ENCODE measurements at regions not wholly inside any gene's neighbourhood (a gene's known extent, or its start where the extent isn't known, plus 50 kb on each side); places are given as distances from the start of the nearest gene placed in this dataset.

- no peaks in the 10 kb centered on the region for H3K4me1 ChIP-seq (ENCODE audit: control insufficient read depth in 1 of 2, insufficient read depth in 2 of 2, low read length in 2 of 2)
- H3K27ac ChIP-seq (ENCODE audit: low read depth, low read length), result no peak overlapping the region
- no peaks in the 10 kb centered on the region for H3K36me3 ChIP-seq (ENCODE audit: control insufficient read depth in 1 of 2, insufficient read depth in 2 of 2, low read length in 2 of 2)
- no peak overlapping the region for H3K9ac ChIP-seq (ENCODE audit: low read depth in 1 of 2, low read length in 2 of 2)
- no peaks in the 10 kb centered on the region for H3K9me3 ChIP-seq (ENCODE audit: control insufficient read depth in 1 of 2, low read length in 2 of 2)
- peaks cover 0 to 2% of the 10 kb centered on the region in 2 donors for H3K27me3 ChIP-seq (ENCODE audit: control insufficient read depth in 1 of 2, insufficient read depth in 2 of 2, low read length in 2 of 2)
- no peak overlapping the region for H3K4me3 ChIP-seq (ENCODE audit: low read depth in 1 of 2, low read length in 2 of 2)
Measured at GRCh38 chr19:30788105-30788765, 416.1 kb downstream of the ZNF536 start.

DNA sequence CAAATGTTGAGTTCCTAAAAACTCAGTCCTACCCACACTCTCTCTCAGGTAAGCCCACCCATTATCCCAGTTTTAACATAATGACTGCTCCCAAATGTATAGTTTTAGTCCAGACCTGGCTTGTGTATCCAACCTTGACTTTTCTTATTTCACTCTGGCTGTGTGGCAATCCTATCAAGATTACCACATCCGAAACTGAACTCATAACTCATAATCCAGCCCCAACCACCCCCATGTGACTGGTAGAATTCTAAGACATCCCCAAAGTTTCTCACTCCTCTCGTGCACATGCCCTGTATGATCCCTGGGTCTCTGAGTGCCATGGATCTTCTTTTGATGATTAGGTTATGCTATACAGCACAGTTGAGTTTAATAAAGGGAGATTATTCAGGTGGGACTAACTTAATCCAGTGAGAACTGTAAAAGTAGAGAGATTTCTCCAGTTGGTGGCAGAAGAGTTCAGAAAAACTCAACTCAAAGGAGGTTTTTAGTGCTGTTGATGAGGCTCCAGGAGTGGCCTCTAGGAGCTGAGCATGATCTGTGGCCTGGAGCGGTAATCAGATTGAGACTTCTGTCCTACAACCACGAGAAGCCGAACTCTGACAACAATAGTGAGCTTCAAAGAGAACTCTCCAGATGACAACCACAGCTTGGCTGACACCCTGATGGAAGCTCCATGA is 413.4 kb downstream of the ZNF536 start:
- Histone ChIP-seq H3K4me3 (ENCODE audit: low read depth in 1 of 2, low read length in 2 of 2) (no peak overlapping the region), H3K27me3 (ENCODE audit: control insufficient read depth in 1 of 2, insufficient read depth in 2 of 2, low read length in 2 of 2) (no peaks in the 10 kb centered on the region), H3K27ac (ENCODE audit: low read depth, low read length) (no peak overlapping the region), H3K4me1 (ENCODE audit: control insufficient read depth in 1 of 2, insufficient read depth in 2 of 2, low read length in 2 of 2) (no peaks in the 10 kb centered on the region), H3K9ac (ENCODE audit: low read depth in 1 of 2, low read length in 2 of 2) (no peak overlapping the region), H3K9me3 (ENCODE audit: control insufficient read depth in 1 of 2, low read length in 2 of 2) (no peaks in the 10 kb centered on the region), H3K36me3 (ENCODE audit: control insufficient read depth in 1 of 2, insufficient read depth in 2 of 2, low read length in 2 of 2) (no peaks in the 10 kb centered on the region)

- Histone ChIP-seq H3K36me3 (ENCODE audit: control insufficient read depth in 1 of 2, insufficient read depth in 2 of 2, low read length in 2 of 2) (no peaks in the 10 kb centered on the region), H3K4me1 (ENCODE audit: control insufficient read depth in 1 of 2, insufficient read depth in 2 of 2, low read length in 2 of 2) (no peaks in the 10 kb centered on the region), H3K4me3 (ENCODE audit: low read depth in 1 of 2, low read length in 2 of 2) (no peak overlapping the region), H3K9ac (ENCODE audit: low read depth in 1 of 2, low read length in 2 of 2) (no peak overlapping the region), H3K9me3 (ENCODE audit: control insufficient read depth in 1 of 2, low read length in 2 of 2) (no peaks in the 10 kb centered on the region), H3K27me3 (ENCODE audit: control insufficient read depth in 1 of 2, insufficient read depth in 2 of 2, low read length in 2 of 2) (no peaks in the 10 kb centered on the region), H3K27ac (ENCODE audit: low read depth, low read length) (no peak overlapping the region)
Measured at GRCh38 chr19:30784850-30785457, 412.8 kb downstream of the ZNF536 start.

DNA sequence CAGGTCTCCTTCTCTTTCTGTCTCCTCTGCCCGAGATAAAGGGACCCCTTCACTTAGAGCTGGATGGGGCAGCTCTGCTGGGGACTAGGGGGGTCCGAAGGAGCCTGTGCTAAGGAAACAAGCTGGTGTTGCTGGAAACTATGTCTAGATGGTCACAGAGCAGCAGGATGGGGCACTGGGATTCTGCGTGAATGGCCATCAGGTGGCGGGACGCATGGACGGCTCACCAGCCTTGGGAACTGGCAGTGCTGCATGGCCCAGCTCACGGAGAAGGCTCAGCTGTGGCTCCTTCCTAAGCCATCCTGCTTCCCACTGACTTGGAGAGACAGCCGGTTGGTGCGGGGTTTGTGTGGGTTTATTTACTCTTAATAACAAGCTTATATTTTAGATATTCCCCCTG is 411.8 kb downstream of the ZNF536 start:
- Histone ChIP-seq H3K4me3 (ENCODE audit: low read depth in 1 of 2, low read length in 2 of 2) (no peak overlapping the region), H3K9me3 (ENCODE audit: control insufficient read depth in 1 of 2, low read length in 2 of 2) (no peaks in the 10 kb centered on the region), H3K9ac (ENCODE audit: low read depth in 1 of 2, low read length in 2 of 2) (no peak overlapping the region), H3K27ac (ENCODE audit: low read depth, low read length) (no peak overlapping the region), H3K36me3 (ENCODE audit: control insufficient read depth in 1 of 2, insufficient read depth in 2 of 2, low read length in 2 of 2) (no peaks in the 10 kb centered on the region), H3K27me3 (ENCODE audit: control insufficient read depth in 1 of 2, insufficient read depth in 2 of 2, low read length in 2 of 2) (no peaks in the 10 kb centered on the region), H3K4me1 (ENCODE audit: control insufficient read depth in 1 of 2, insufficient read depth in 2 of 2, low read length in 2 of 2) (no peaks in the 10 kb centered on the region)

GRCh38 chr19:30783212-30783611 is 411.0 kb downstream of the ZNF536 start:
- Histone ChIP-seq H3K36me3 (ENCODE audit: control insufficient read depth in 1 of 2, insufficient read depth in 2 of 2, low read length in 2 of 2) (no peaks in the 10 kb centered on the region), H3K27me3 (ENCODE audit: control insufficient read depth in 1 of 2, insufficient read depth in 2 of 2, low read length in 2 of 2) (no peaks in the 10 kb centered on the region), H3K27ac (ENCODE audit: low read depth, low read length) (no peak overlapping the region), H3K4me3 (ENCODE audit: low read depth in 1 of 2, low read length in 2 of 2) (no peak overlapping the region), H3K4me1 (ENCODE audit: control insufficient read depth in 1 of 2, insufficient read depth in 2 of 2, low read length in 2 of 2) (no peaks in the 10 kb centered on the region), H3K9ac (ENCODE audit: low read depth in 1 of 2, low read length in 2 of 2) (no peak overlapping the region), H3K9me3 (ENCODE audit: control insufficient read depth in 1 of 2, low read length in 2 of 2) (no peaks in the 10 kb centered on the region)

DNA sequence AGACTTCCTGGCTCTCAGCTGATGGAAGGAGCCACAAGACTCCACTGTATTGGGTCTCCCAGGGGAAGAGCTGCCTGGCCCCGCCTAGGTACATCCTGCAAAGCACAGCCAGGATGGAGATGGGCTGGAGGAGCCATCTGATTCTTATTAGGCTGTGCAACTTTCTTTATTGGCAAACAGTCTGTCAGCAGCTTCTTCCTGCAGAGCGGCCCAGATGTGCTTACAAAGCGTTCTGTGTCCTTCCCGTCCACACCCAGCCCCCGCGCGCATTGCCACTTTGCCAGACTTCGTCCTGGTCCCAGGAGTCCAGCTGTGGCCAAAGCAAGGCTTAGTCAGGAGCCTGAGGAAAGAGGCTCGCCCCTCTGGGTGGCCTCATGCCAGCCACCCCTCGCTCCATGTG is 409.3 kb downstream of the ZNF536 start:
- no peaks in the 10 kb centered on the region for H3K9me3 ChIP-seq (ENCODE audit: control insufficient read depth in 1 of 2, low read length in 2 of 2)

DNA sequence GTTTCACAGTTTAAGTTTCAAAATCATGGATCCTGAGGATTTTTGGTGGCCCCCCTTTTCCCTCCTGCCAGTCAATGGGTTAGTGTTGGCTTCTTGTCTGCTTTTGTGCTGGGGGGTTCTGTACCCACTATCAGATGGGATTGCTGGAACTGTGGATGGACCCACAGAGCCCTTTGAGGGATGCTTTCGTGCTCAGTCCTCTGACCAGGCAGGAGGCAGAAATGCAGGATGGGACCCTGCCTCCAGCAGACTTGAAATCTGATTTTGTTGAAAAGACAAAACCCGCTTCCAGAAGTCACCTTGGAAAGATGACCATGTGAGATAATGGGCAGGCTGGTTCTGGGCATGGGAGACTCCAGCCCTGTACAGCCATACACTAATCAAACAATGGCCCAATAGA is 408.9 kb downstream of the ZNF536 start:
- H3K9me3 ChIP-seq (ENCODE audit: control insufficient read depth in 1 of 2, low read length in 2 of 2), result no peaks in the 10 kb centered on the region
- no peak overlapping the region for H3K9ac ChIP-seq (ENCODE audit: low read depth in 1 of 2, low read length in 2 of 2)
- no peaks in the 10 kb centered on the region for H3K4me1 ChIP-seq (ENCODE audit: control insufficient read depth in 1 of 2, insufficient read depth in 2 of 2, low read length in 2 of 2)
- H3K4me3 ChIP-seq (ENCODE audit: low read depth in 1 of 2, low read length in 2 of 2), result no peak overlapping the region
- H3K36me3 ChIP-seq (ENCODE audit: control insufficient read depth in 1 of 2, insufficient read depth in 2 of 2, low read length in 2 of 2), result no peaks in the 10 kb centered on the region
- H3K27me3 ChIP-seq (ENCODE audit: control insufficient read depth in 1 of 2, insufficient read depth in 2 of 2, low read length in 2 of 2), result no peaks in the 10 kb centered on the region
- no peak overlapping the region for H3K27ac ChIP-seq (ENCODE audit: low read depth, low read length)

More for the DNA sequence above, 409.3 kb downstream of the ZNF536 start:
- H3K27me3 ChIP-seq (ENCODE audit: control insufficient read depth in 1 of 2, insufficient read depth in 2 of 2, low read length in 2 of 2), result no peaks in the 10 kb centered on the region
- no peak overlapping the region for H3K27ac ChIP-seq (ENCODE audit: low read depth, low read length)
- H3K9ac ChIP-seq (ENCODE audit: low read depth in 1 of 2, low read length in 2 of 2), result no peak overlapping the region
- no peaks in the 10 kb centered on the region for H3K36me3 ChIP-seq (ENCODE audit: control insufficient read depth in 1 of 2, insufficient read depth in 2 of 2, low read length in 2 of 2)
- no peaks in the 10 kb centered on the region for H3K4me1 ChIP-seq (ENCODE audit: control insufficient read depth in 1 of 2, insufficient read depth in 2 of 2, low read length in 2 of 2)
- no peak overlapping the region for H3K4me3 ChIP-seq (ENCODE audit: low read depth in 1 of 2, low read length in 2 of 2)

- Histone ChIP-seq H3K9me3 (ENCODE audit: control insufficient read depth in 1 of 2, low read length in 2 of 2) (no peaks in the 10 kb centered on the region), H3K4me3 (ENCODE audit: low read depth in 1 of 2, low read length in 2 of 2) (no peak overlapping the region), H3K27ac (ENCODE audit: low read depth, low read length) (no peak overlapping the region), H3K9ac (ENCODE audit: low read depth in 1 of 2, low read length in 2 of 2) (no peak overlapping the region), H3K27me3 (ENCODE audit: control insufficient read depth in 1 of 2, insufficient read depth in 2 of 2, low read length in 2 of 2) (no peaks in the 10 kb centered on the region), H3K4me1 (ENCODE audit: control insufficient read depth in 1 of 2, insufficient read depth in 2 of 2, low read length in 2 of 2) (no peaks in the 10 kb centered on the region), H3K36me3 (ENCODE audit: control insufficient read depth in 1 of 2, insufficient read depth in 2 of 2, low read length in 2 of 2) (no peaks in the 10 kb centered on the region)
Measured at GRCh38 chr19:30780456-30780855, 408.3 kb downstream of the ZNF536 start.

GRCh38 chr19:30780032-30780431 is 407.8 kb downstream of the ZNF536 start:
- no peaks in the 10 kb centered on the region for H3K4me1 ChIP-seq (ENCODE audit: control insufficient read depth in 1 of 2, insufficient read depth in 2 of 2, low read length in 2 of 2)
- no peaks in the 10 kb centered on the region for H3K27me3 ChIP-seq (ENCODE audit: control insufficient read depth in 1 of 2, insufficient read depth in 2 of 2, low read length in 2 of 2)
- H3K36me3 ChIP-seq (ENCODE audit: control insufficient read depth in 1 of 2, insufficient read depth in 2 of 2, low read length in 2 of 2), result no peaks in the 10 kb centered on the region
- no peak overlapping the region for H3K27ac ChIP-seq (ENCODE audit: low read depth, low read length)
- no peak overlapping the region for H3K4me3 ChIP-seq (ENCODE audit: low read depth in 1 of 2, low read length in 2 of 2)
- no peak overlapping the region for H3K9ac ChIP-seq (ENCODE audit: low read depth in 1 of 2, low read length in 2 of 2)
- no peaks in the 10 kb centered on the region for H3K9me3 ChIP-seq (ENCODE audit: control insufficient read depth in 1 of 2, low read length in 2 of 2)

GRCh38 chr19:30778961-30779715 is 407.0 kb downstream of the ZNF536 start:
- no peak overlapping the region for H3K9ac ChIP-seq (ENCODE audit: low read depth in 1 of 2, low read length in 2 of 2)
- H3K9me3 ChIP-seq (ENCODE audit: control insufficient read depth in 1 of 2, low read length in 2 of 2), result no peaks in the 10 kb centered on the region
- no peak overlapping the region for H3K4me3 ChIP-seq (ENCODE audit: low read depth in 1 of 2, low read length in 2 of 2)
- H3K27ac ChIP-seq (ENCODE audit: low read depth, low read length), result no peak overlapping the region
- H3K36me3 ChIP-seq (ENCODE audit: control insufficient read depth in 1 of 2, insufficient read depth in 2 of 2, low read length in 2 of 2), result no peaks in the 10 kb centered on the region
- no peaks in the 10 kb centered on the region for H3K27me3 ChIP-seq (ENCODE audit: control insufficient read depth in 1 of 2, insufficient read depth in 2 of 2, low read length in 2 of 2)
- H3K4me1 ChIP-seq (ENCODE audit: control insufficient read depth in 1 of 2, insufficient read depth in 2 of 2, low read length in 2 of 2), result no peaks in the 10 kb centered on the region
